ENCODE measurements at regions not wholly inside any gene's neighbourhood (a gene's known extent, or its start where the extent isn't known, plus 50 kb on each side); places are given as distances from the start of the nearest gene placed in this dataset.

DNA sequence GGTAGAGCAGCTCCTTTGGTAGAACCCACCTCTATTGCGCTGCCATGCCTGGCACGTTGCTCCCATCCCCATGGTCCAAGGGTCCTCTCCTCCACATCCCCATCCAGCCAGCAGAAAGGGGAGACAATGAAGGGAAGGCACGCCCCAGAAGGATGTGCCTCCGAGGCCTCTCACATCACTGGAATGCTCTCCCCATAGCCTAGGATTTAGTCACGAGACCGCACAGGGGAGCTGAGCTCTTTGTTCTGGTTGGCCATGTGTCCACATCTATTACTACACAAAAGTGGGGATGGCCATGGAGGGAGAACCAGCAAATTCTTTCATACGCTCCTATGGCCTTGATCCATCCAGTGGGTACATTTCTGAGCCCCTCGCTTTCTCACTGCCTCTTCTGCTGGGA is 60.5 kb upstream of the SALL4 start:
- TF ChIP-seq, protein P1, sequence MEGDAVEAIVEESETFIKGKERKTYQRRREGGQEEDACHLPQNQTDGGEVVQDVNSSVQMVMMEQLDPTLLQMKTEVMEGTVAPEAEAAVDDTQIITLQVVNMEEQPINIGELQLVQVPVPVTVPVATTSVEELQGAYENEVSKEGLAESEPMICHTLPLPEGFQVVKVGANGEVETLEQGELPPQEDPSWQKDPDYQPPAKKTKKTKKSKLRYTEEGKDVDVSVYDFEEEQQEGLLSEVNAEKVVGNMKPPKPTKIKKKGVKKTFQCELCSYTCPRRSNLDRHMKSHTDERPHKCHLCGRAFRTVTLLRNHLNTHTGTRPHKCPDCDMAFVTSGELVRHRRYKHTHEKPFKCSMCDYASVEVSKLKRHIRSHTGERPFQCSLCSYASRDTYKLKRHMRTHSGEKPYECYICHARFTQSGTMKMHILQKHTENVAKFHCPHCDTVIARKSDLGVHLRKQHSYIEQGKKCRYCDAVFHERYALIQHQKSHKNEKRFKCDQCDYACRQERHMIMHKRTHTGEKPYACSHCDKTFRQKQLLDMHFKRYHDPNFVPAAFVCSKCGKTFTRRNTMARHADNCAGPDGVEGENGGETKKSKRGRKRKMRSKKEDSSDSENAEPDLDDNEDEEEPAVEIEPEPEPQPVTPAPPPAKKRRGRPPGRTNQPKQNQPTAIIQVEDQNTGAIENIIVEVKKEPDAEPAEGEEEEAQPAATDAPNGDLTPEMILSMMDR (optimal IDR thresholded peaks at IDR 0.05 in 1 of 3, IDR thresholded peaks at IDR 0.05 in 1 of 3, conservative IDR thresholded peaks at IDR 0.05 in 1 of 3; ENCODE audit: extremely low read depth in 1 of 3, insufficient read depth in 2 of 3, low read length in 3 of 3) = no peak
- no peak for TF ChIP-seq EZH2 (IDR thresholded peaks at IDR 0.05; ENCODE audit: low read length)
